NT2/D1 (cell line): ENCODE measurements at regions not wholly inside any gene's neighbourhood (a gene's known extent, or its start where the extent isn't known, plus 50 kb on each side); places are given as distances from the start of the nearest gene placed in this dataset.

Source experiments
- DNase-seq: peaks from one replicate; pipeline ENCODE4 v3.0.0-alpha.2; 2011; ENCODE audit warnings: low read depth, low spot score
- H3K27me3 ChIP-seq: 2 replicates; pipeline ENCODE4 v1.6.0; 2011; ENCODE audit warnings: mild to moderate bottlenecking; ENCODE audit not compliant: insufficient read length, insufficient read depth
- H3K36me3 ChIP-seq: 2 replicates; pipeline ENCODE4 v1.6.1; 2011; ENCODE audit warnings: mild to moderate bottlenecking, low read length, mixed read lengths; ENCODE audit not compliant: insufficient read depth, insufficient read length
- H3K4me1 ChIP-seq: 2 replicates; pipeline ENCODE4 v1.5.1; 2011; ENCODE audit not compliant: insufficient read depth, insufficient read length
- H3K4me3 ChIP-seq: 2 replicates; pipeline ENCODE4 v1.5.1; 2011; ENCODE audit warnings: low read depth; ENCODE audit not compliant: insufficient read length
- H3K9ac ChIP-seq: 2 replicates; pipeline ENCODE4 v1.6.0; 2011; ENCODE audit warnings: low read depth; ENCODE audit not compliant: insufficient read length
- H3K9me3 ChIP-seq: 2 replicates; pipeline ENCODE4 v1.5.1; 2011; ENCODE audit warnings: mild to moderate bottlenecking, low read length; ENCODE audit not compliant: insufficient read depth
- SUZ12 ChIP-seq: IDR thresholded peaks from 2 replicates; pipeline ENCODE4 v1.6.1; 2011; ENCODE audit not compliant: insufficient read length, insufficient read depth; ENCODE audit errors: extremely low read depth
- YY1 ChIP-seq: IDR thresholded peaks from 2 replicates; pipeline ENCODE4 v1.6.1; 2011; ENCODE audit not compliant: insufficient read length, insufficient read depth
- ZNF274 ChIP-seq: IDR thresholded peaks from 2 replicates; pipeline ENCODE4 v1.6.1; 2011; ENCODE audit warnings: mild to moderate bottlenecking, low read depth, low read length

- DNase-seq = no peak
- no peak for TF ChIP-seq YY1
- no peak for TF ChIP-seq ZNF274
- TF ChIP-seq SUZ12 = no peak
- no peaks in the 10 kb centered on the region for H3K27me3 ChIP-seq
- H3K36me3 ChIP-seq = no peaks in the 10 kb centered on the region
- H3K9ac ChIP-seq = no peak overlapping the region
- H3K4me3 ChIP-seq = no peak overlapping the region
- H3K9me3 ChIP-seq = no peaks in the 10 kb centered on the region
- H3K4me1 ChIP-seq = no peaks in the 10 kb centered on the region
Measured at GRCh38 chr10:53619671-53620070, 847.1 kb upstream of the MBL2 start.

GRCh38 chr10:53607691-53608090 is 835.1 kb upstream of the MBL2 start:
- no peaks in the 10 kb centered on the region for H3K36me3 ChIP-seq
- no peaks in the 10 kb centered on the region for H3K9me3 ChIP-seq
- no peak for TF ChIP-seq SUZ12
- H3K4me1 ChIP-seq = no peaks in the 10 kb centered on the region
- no peaks in the 10 kb centered on the region for H3K27me3 ChIP-seq
- DNase-seq = no peak
- H3K9ac ChIP-seq = no peak overlapping the region
- no peak overlapping the region for H3K4me3 ChIP-seq

GRCh38 chr10:53606981-53607380 is 834.4 kb upstream of the MBL2 start:
- TF ChIP-seq ZNF274 = no peak
- no peak for TF ChIP-seq YY1
- no peak for TF ChIP-seq SUZ12
- Histone ChIP-seq H3K36me3 (no peaks in the 10 kb centered on the region), H3K27me3 (no peaks in the 10 kb centered on the region), H3K9ac (no peak overlapping the region), H3K4me3 (no peak overlapping the region), H3K4me1 (no peaks in the 10 kb centered on the region), H3K9me3 (no peaks in the 10 kb centered on the region)
- DNase-seq = no peak

DNA sequence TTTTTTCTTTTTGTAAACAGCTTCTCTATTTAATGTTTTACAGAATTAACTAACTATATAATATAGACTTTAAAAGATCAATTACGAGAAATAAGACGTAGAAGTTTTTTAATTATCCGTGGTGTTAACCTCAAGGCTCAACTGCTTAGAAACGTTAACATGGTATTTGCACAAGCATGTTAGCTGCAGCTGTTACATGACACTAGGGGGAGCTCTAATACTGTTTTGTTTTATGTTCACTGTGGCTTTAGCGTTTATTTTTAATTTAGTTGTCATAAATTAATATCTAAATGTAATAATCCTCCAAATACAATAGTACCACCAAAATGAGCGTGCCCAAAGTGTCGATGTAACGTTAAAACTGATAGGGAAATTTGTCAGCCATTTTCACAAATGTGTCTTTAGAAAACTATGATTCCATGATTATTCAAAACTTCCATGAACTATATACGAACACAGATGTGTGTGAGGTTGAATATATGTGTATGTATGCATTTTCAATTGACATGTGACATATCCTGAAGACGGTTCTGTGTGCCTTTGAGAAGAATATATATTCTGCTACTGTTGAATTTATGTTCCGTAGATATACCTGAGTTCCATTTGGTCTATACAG is 828.8 kb upstream of the MBL2 start:
- Histone ChIP-seq H3K4me1 (no peaks in the 10 kb centered on the region), H3K36me3 (no peaks in the 10 kb centered on the region), H3K9me3 (peaks cover 23% of the 10 kb centered on the region), H3K27me3 (no peaks in the 10 kb centered on the region), H3K9ac (no peak overlapping the region), H3K4me3 (no peak overlapping the region)
- peak; percentile 9 for DNase-seq
- no peak for TF ChIP-seq YY1
- no peak for TF ChIP-seq ZNF274
- no peak for TF ChIP-seq SUZ12

DNA sequence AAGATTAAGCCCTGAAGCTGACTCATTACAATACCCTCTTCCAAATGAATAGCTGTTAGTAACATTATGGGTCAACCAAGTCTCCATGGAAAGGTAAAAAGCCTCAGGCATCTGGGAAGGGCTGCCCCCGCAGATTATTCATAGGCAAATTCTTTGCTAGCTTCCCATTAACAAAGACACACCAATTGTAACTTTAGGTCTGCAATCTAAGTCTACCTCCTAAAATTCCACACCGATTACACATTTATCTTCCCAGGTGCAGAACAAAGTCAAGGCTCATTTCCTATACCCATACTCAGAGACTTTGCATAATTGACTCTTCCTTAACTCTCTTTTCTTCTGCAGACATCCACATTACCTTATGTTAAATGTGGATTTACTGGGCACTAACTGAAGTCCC is 826.3 kb upstream of the MBL2 start:
- H3K9ac ChIP-seq = no peak overlapping the region
- no peaks in the 10 kb centered on the region for H3K4me1 ChIP-seq
- DNase-seq = peak; percentile 38
- no peak overlapping the region for H3K4me3 ChIP-seq
- no peak for TF ChIP-seq SUZ12
- H3K27me3 ChIP-seq = no peaks in the 10 kb centered on the region
- H3K9me3 ChIP-seq = peaks cover 27% of the 10 kb centered on the region
- H3K36me3 ChIP-seq = no peaks in the 10 kb centered on the region

DNA sequence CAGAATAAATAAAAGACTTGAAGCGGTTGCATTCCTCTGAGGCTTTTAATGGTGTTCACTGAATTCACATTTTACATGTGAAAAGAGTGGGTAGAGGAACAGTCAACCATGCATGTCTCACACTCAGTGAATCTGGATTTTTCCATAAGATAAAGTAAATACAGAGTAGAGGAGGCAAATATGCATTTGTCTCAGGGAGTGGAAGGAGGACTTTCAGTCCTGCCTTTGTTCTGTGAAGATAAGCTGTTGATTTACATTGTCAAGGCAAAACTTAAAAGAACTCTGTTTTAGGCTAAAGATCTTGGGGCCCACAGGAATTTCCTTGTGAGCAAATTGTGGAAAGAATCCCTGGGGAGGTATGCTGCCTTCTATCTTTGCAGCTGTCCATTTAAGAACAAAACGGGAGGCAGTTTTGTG is 825.3 kb upstream of the MBL2 start:
- Histone ChIP-seq H3K4me3 (no peak overlapping the region), H3K9me3 (peaks cover 27% of the 10 kb centered on the region), H3K9ac (no peak overlapping the region), H3K36me3 (no peaks in the 10 kb centered on the region), H3K4me1 (no peaks in the 10 kb centered on the region), H3K27me3 (no peaks in the 10 kb centered on the region)
- TF ChIP-seq YY1 (no peak), ZNF274 (no peak), SUZ12 (no peak)
- DNase-seq = peak; percentile 50

DNA sequence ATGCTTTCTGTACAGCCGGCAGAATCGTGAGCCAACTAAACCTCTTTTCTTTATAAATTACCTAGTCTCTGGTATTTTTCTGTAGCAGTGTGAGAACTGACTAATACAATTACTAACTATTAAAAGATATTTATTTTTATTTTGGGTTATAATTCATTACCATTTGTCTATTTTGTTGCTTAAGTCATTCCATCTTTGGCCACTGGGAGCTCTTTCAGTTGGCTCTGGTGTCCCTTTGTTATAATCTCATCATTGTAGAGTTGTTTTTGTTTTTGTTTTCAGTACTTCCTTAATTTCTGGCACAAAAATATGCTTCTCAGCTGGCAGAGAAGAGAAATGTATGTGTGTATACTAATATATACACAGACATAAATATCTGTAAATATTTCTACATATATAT is 807.9 kb upstream of the MBL2 start:
- no peaks in the 10 kb centered on the region for H3K9me3 ChIP-seq
- H3K27me3 ChIP-seq = no peaks in the 10 kb centered on the region
- no peak for DNase-seq
- H3K4me1 ChIP-seq = no peaks in the 10 kb centered on the region
- no peaks in the 10 kb centered on the region for H3K36me3 ChIP-seq
- TF ChIP-seq YY1 = no peak
- no peak for TF ChIP-seq ZNF274
- TF ChIP-seq SUZ12 = no peak
- H3K4me3 ChIP-seq = no peak overlapping the region
- H3K9ac ChIP-seq = no peak overlapping the region

GRCh38 chr10:53579773-53580172 is 807.2 kb upstream of the MBL2 start:
- H3K9ac ChIP-seq = no peak overlapping the region
- DNase-seq = no peak

More at GRCh38 chr10:53579773-53580172, 807.2 kb upstream of the MBL2 start:
- Histone ChIP-seq H3K4me1 (no peaks in the 10 kb centered on the region), H3K27me3 (no peaks in the 10 kb centered on the region), H3K36me3 (no peaks in the 10 kb centered on the region), H3K4me3 (no peak overlapping the region), H3K9me3 (no peaks in the 10 kb centered on the region)
- no peak for TF ChIP-seq YY1
- TF ChIP-seq SUZ12 = no peak
- TF ChIP-seq ZNF274 = no peak
